ENCODE measurements at regions not wholly inside any gene's neighbourhood (a gene's known extent, or its start where the extent isn't known, plus 50 kb on each side); places are given as distances from the start of the nearest gene placed in this dataset.

DNA sequence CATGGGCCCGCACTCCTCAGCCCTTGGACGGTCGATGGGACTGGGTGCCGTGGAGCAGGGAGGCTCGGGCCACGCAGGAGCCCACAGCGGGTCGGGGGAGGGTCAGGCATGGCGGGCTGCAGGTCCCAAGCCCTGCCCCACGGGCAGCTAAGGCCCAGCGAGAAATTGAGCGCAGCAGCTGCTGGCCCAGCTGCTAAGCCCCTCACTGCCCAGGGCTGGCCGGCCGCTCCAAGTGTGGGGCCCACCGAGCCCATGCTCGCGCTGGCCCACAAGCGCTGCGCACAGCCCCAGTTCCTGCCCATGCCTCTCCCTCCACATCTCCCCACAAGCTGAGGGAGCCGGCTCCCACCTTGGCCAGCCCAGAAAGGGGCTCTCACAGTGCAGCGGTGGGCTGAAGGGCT lies 259.4 kb downstream of the VGLL3 start:
- Histone ChIP-seq H3K9ac (ENCODE audit: low read length) (no peak overlapping the region), H2AFZ (ENCODE audit: low read depth, low read length, severe bottlenecking) (no peak overlapping the region), H3K9me2 (replicated peaks; ENCODE audit: insufficient read depth, low read length) (no peaks in the 10 kb centered on the region), H4K20me1 (ENCODE audit: low read depth, low read length) (no peaks in the 10 kb centered on the region), H3K27ac (ENCODE audit: low read depth, low read length) (no peak overlapping the region), H3K27me3 (ENCODE audit: low read length) (no peaks in the 10 kb centered on the region), H3K36me3 (ENCODE audit: low read length) (no peaks in the 10 kb centered on the region), H3K4me2 (ENCODE audit: low read depth, low read length, poor library complexity, severe bottlenecking) (no peak overlapping the region), H3K79me2 (ENCODE audit: insufficient read depth, low read length) (no peaks in the 10 kb centered on the region), H3K4me3 (ENCODE audit: insufficient read depth, low read length, poor library complexity, severe bottlenecking) (no peak overlapping the region), H3K9me3 (ENCODE audit: insufficient read depth, low read length) (no peaks in the 10 kb centered on the region), H3F3A (ENCODE audit: insufficient read depth) (no peaks in the 10 kb centered on the region)
- no peak for TF ChIP-seq EZH2phosphoT487 (conservative IDR thresholded peaks at IDR 0.05; ENCODE audit: low read length)
- TF ChIP-seq, protein P1, sequence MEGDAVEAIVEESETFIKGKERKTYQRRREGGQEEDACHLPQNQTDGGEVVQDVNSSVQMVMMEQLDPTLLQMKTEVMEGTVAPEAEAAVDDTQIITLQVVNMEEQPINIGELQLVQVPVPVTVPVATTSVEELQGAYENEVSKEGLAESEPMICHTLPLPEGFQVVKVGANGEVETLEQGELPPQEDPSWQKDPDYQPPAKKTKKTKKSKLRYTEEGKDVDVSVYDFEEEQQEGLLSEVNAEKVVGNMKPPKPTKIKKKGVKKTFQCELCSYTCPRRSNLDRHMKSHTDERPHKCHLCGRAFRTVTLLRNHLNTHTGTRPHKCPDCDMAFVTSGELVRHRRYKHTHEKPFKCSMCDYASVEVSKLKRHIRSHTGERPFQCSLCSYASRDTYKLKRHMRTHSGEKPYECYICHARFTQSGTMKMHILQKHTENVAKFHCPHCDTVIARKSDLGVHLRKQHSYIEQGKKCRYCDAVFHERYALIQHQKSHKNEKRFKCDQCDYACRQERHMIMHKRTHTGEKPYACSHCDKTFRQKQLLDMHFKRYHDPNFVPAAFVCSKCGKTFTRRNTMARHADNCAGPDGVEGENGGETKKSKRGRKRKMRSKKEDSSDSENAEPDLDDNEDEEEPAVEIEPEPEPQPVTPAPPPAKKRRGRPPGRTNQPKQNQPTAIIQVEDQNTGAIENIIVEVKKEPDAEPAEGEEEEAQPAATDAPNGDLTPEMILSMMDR (IDR thresholded peaks at IDR 0.05; ENCODE audit: insufficient read depth, low read length, poor library complexity, severe bottlenecking), result no peak

DNA sequence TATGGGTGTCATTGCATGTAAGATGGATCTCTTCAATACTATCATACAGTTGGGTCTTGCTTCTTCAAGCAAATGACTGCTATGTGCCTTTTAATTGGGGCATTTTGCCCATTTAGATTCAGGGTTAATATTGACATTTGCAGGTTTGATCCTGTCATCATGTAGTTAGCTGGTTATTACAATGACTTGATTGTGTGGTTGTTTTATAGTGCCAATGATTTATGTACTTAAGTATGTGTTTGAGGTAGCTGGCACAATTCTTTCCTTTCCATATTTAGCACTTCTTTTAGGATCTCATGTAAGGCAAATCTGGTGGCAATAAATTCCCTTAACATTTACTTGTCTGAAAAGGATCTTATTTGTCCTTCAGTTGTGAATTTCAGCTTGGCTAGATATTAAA lies 267.5 kb downstream of the VGLL3 start:
- H2AFZ ChIP-seq (ENCODE audit: low read depth, low read length, severe bottlenecking), result no peak overlapping the region
- no peak overlapping the region for H3K27ac ChIP-seq (ENCODE audit: low read depth, low read length)
- H3K4me2 ChIP-seq (ENCODE audit: low read depth, low read length, poor library complexity, severe bottlenecking), result no peak overlapping the region
- no peaks in the 10 kb centered on the region for H3K36me3 ChIP-seq (ENCODE audit: low read length)
- TF ChIP-seq, protein P1 (IDR thresholded peaks at IDR 0.05; ENCODE audit: insufficient read depth, low read length, poor library complexity, severe bottlenecking), result no peak
- TF ChIP-seq EZH2phosphoT487 (conservative IDR thresholded peaks at IDR 0.05; ENCODE audit: low read length), result no peak
- no peak overlapping the region for H3K4me3 ChIP-seq (ENCODE audit: insufficient read depth, low read length, poor library complexity, severe bottlenecking)
- no peaks in the 10 kb centered on the region for H3F3A ChIP-seq (ENCODE audit: insufficient read depth)
- H3K9ac ChIP-seq (ENCODE audit: low read length), result no peak overlapping the region
- H3K9me3 ChIP-seq (ENCODE audit: insufficient read depth, low read length), result no peaks in the 10 kb centered on the region
- H3K27me3 ChIP-seq (ENCODE audit: low read length), result no peaks in the 10 kb centered on the region
- no peaks in the 10 kb centered on the region for H3K9me2 ChIP-seq (replicated peaks; ENCODE audit: insufficient read depth, low read length)
- H3K79me2 ChIP-seq (ENCODE audit: insufficient read depth, low read length), result no peaks in the 10 kb centered on the region
- H4K20me1 ChIP-seq (ENCODE audit: low read depth, low read length), result no peaks in the 10 kb centered on the region

DNA sequence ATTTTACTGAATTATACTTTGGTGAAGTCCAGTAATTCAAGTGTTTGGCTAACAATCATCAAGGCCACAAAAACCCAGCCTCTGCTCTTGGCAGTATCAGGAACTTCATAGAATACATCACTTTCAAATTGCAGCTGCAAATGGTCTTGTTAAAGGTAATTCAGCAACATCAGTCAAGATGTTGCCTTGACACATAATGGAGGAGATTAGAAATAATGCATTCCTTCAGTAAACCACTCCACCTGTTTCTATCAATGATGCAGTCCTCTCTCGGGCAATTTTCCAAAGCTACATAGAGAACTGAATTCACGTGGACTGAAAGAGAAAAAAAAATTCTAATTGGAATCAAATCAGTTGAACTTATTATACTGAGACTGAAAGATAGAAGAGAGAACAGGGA lies 279.3 kb downstream of the VGLL3 start:
- Histone ChIP-seq H3F3A (ENCODE audit: insufficient read depth) (no peaks in the 10 kb centered on the region), H3K4me2 (ENCODE audit: low read depth, low read length, poor library complexity, severe bottlenecking) (no peak overlapping the region), H3K27ac (ENCODE audit: low read depth, low read length) (no peak overlapping the region), H3K9me3 (ENCODE audit: insufficient read depth, low read length) (no peaks in the 10 kb centered on the region), H3K9me2 (replicated peaks; ENCODE audit: insufficient read depth, low read length) (no peaks in the 10 kb centered on the region), H4K20me1 (ENCODE audit: low read depth, low read length) (no peaks in the 10 kb centered on the region), H2AFZ (ENCODE audit: low read depth, low read length, severe bottlenecking) (no peak overlapping the region), H3K36me3 (ENCODE audit: low read length) (no peaks in the 10 kb centered on the region), H3K79me2 (ENCODE audit: insufficient read depth, low read length) (no peaks in the 10 kb centered on the region), H3K4me3 (ENCODE audit: insufficient read depth, low read length, poor library complexity, severe bottlenecking) (no peak overlapping the region), H3K9ac (ENCODE audit: low read length) (no peak overlapping the region), H3K27me3 (ENCODE audit: low read length) (no peaks in the 10 kb centered on the region)
- TF ChIP-seq, protein P1 (IDR thresholded peaks at IDR 0.05; ENCODE audit: insufficient read depth, low read length, poor library complexity, severe bottlenecking), result no peak
- no peak for TF ChIP-seq EZH2phosphoT487 (conservative IDR thresholded peaks at IDR 0.05; ENCODE audit: low read length)
